ENCODE measurements at regions not wholly inside any gene's neighbourhood (a gene's known extent, or its start where the extent isn't known, plus 50 kb on each side); places are given as distances from the start of the nearest gene placed in this dataset.

- DNase-seq (ENCODE audit: low read depth): no peak
- no peak for TF ChIP-seq MYC (IDR thresholded peaks at IDR 0.05; ENCODE audit: low read depth, low read length)
- no peak for TF ChIP-seq MAX (IDR thresholded peaks at IDR 0.05; ENCODE audit: low read depth, low read length)
- TF ChIP-seq, protein P1, sequence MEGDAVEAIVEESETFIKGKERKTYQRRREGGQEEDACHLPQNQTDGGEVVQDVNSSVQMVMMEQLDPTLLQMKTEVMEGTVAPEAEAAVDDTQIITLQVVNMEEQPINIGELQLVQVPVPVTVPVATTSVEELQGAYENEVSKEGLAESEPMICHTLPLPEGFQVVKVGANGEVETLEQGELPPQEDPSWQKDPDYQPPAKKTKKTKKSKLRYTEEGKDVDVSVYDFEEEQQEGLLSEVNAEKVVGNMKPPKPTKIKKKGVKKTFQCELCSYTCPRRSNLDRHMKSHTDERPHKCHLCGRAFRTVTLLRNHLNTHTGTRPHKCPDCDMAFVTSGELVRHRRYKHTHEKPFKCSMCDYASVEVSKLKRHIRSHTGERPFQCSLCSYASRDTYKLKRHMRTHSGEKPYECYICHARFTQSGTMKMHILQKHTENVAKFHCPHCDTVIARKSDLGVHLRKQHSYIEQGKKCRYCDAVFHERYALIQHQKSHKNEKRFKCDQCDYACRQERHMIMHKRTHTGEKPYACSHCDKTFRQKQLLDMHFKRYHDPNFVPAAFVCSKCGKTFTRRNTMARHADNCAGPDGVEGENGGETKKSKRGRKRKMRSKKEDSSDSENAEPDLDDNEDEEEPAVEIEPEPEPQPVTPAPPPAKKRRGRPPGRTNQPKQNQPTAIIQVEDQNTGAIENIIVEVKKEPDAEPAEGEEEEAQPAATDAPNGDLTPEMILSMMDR (IDR thresholded peaks at IDR 0.05; ENCODE audit: low read depth, low read length): no peak
- no peak for TF ChIP-seq POLR2A (IDR thresholded peaks at IDR 0.05; ENCODE audit: extremely low read depth, insufficient read length)
- H3K4me3 ChIP-seq (ENCODE audit: low read depth, low read length): no peak overlapping the region
Observed at GRCh38 chr13:83815598-83815997, 66.7 kb downstream of the SLITRK1 start.

- TF ChIP-seq, protein P1 (IDR thresholded peaks at IDR 0.05; ENCODE audit: low read depth, low read length): no peak
- no peak for TF ChIP-seq POLR2A (IDR thresholded peaks at IDR 0.05; ENCODE audit: extremely low read depth, insufficient read length)
- no peak for TF ChIP-seq MAX (IDR thresholded peaks at IDR 0.05; ENCODE audit: low read depth, low read length)
- DNase-seq (ENCODE audit: low read depth): no peak
- H3K4me3 ChIP-seq (ENCODE audit: low read depth, low read length): no peak overlapping the region
Observed at GRCh38 chr13:83810136-83810535, 72.1 kb downstream of the SLITRK1 start.

DNA sequence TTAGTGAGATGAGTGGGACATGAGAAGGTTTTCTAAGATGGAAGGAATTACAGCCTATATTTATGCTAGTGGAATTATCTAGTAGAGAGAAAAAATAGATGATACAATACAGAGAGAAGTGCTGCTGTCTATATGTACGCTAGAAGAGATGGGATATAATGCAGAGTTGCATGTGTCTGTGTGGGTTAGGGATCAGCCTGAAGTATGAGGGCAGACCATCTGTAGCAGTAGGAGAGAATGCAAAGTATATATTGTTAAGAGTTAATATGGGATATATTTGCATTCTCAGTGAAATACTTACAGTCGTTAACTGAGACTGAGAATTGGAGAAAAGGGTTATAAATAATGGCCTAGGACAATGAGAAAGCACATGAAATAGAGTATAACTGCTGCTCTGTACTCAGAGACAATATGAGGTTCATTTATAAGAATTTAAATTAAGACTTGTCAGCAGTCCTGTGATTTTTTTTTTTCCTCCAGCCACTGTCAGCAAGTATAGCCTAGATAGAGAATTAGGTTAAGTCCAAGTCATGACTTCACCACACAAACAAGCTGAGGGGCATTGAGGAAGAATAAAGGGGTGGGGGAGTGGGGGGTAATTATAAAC, 77.8 kb downstream of the SLITRK1 start:
- TF ChIP-seq MYC (IDR thresholded peaks at IDR 0.05; ENCODE audit: low read depth, low read length) (no peak), MAX (IDR thresholded peaks at IDR 0.05; ENCODE audit: low read depth, low read length) (no peak), POLR2A (IDR thresholded peaks at IDR 0.05; ENCODE audit: extremely low read depth, insufficient read length) (no peak)
- TF ChIP-seq, protein P1 (IDR thresholded peaks at IDR 0.05; ENCODE audit: low read depth, low read length): no peak
- H3K4me3 ChIP-seq (ENCODE audit: low read depth, low read length): no peak overlapping the region
- DNase-seq (ENCODE audit: low read depth): no peak

DNA sequence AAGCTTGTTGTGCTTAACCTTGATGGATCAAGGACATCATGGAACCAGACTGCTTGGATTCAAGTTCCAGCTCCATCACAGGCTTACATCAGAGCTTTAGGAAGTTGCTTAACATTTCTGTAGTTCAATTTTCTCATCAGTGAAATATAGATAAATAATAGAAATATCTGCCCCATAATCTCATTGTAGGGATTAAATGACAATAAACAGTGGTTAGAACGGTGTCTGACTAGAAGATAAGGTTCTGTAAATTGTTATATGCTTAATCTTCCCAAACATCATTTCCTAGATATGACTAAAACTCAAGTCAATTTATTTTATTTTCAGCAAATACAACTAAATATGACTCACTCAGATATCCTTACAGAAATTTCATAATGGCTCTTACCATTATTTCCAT, 83.5 kb downstream of the SLITRK1 start:
- no peak for DNase-seq (ENCODE audit: low read depth)
- H3K4me3 ChIP-seq (ENCODE audit: low read depth, low read length): no peak overlapping the region
- no peak for TF ChIP-seq MAX (IDR thresholded peaks at IDR 0.05; ENCODE audit: low read depth, low read length)
- no peak for TF ChIP-seq POLR2A (IDR thresholded peaks at IDR 0.05; ENCODE audit: extremely low read depth, insufficient read length)
- TF ChIP-seq MYC (IDR thresholded peaks at IDR 0.05; ENCODE audit: low read depth, low read length): no peak

GRCh38 chr13:83796364-83796763, 85.9 kb downstream of the SLITRK1 start:
- H3K4me3 ChIP-seq (ENCODE audit: low read depth, low read length): no peak overlapping the region
- TF ChIP-seq MYC (IDR thresholded peaks at IDR 0.05; ENCODE audit: low read depth, low read length) (no peak), MAX (IDR thresholded peaks at IDR 0.05; ENCODE audit: low read depth, low read length) (no peak), POLR2A (IDR thresholded peaks at IDR 0.05; ENCODE audit: extremely low read depth, insufficient read length) (no peak)
- TF ChIP-seq, protein P1 (IDR thresholded peaks at IDR 0.05; ENCODE audit: low read depth, low read length): no peak
- no peak for DNase-seq (ENCODE audit: low read depth)

DNA sequence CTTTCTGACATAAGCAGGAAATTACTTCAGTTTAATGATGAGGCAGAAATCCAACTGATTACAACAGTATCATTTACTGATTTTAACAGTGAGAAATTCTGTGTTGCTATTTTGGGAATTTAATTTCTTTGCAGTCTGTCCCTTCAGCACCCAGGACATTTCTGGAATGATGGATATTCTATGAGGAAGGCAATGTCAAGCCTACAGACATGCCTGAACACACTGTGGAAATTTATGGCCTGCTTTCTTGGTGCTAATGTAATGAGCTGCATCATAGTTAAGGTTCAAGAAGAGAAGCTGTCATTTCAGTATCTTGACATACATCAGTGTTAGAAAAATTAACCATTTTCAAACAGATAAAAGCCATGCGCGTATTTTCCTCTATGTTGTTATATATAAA, 87.7 kb downstream of the SLITRK1 start:
- H3K4me3 ChIP-seq (ENCODE audit: low read depth, low read length): no peak overlapping the region
- TF ChIP-seq, protein P1 (IDR thresholded peaks at IDR 0.05; ENCODE audit: low read depth, low read length): no peak
- no peak for TF ChIP-seq MAX (IDR thresholded peaks at IDR 0.05; ENCODE audit: low read depth, low read length)
- no peak for TF ChIP-seq MYC (IDR thresholded peaks at IDR 0.05; ENCODE audit: low read depth, low read length)
- TF ChIP-seq POLR2A (IDR thresholded peaks at IDR 0.05; ENCODE audit: extremely low read depth, insufficient read length): no peak
- no peak for DNase-seq (ENCODE audit: low read depth)
